Stimulated activated CD4-positive, alpha-beta T cell treated with anti-CD3 and anti-CD28 coated beads, Interleukin-12 subunit alpha, Interleukin-12 subunit beta, amount 100 ng/mL, for 48 hours (primary cell): ENCODE measurements at regions not wholly inside any gene's neighbourhood (a gene's known extent, or its start where the extent isn't known, plus 50 kb on each side); places are given as distances from the start of the nearest gene placed in this dataset.

Source experiments
- DNase-seq, 3 donors: peaks; one replicate each; pipeline ENCODE4 v3.0.0-alpha.2; 2020; ENCODE audit warnings: low read depth in 2 of 3, low spot score in 1 of 3

GRCh38 chr13:22220151-22221135 lies 549.6 kb downstream of the FGF9 start:
- no peak for DNase-seq

- no peak for DNase-seq
Observed at GRCh38 chr13:22223411-22223810, 552.5 kb downstream of the FGF9 start.

- no peak for DNase-seq
Observed at GRCh38 chr13:22226086-22226485, 555.2 kb downstream of the FGF9 start.

- no peak for DNase-seq
Observed at GRCh38 chr13:22227895-22228294, 557.0 kb downstream of the FGF9 start.

GRCh38 chr13:22229916-22230315 lies 559.0 kb downstream of the FGF9 start:
- DNase-seq, result no peak

- no peak for DNase-seq
Observed at GRCh38 chr13:22232186-22232585, 561.3 kb downstream of the FGF9 start.

GRCh38 chr13:22235285-22235949 lies 564.5 kb downstream of the FGF9 start:
- DNase-seq, result no peak

- DNase-seq, result no peak
Observed at GRCh38 chr13:22235950-22236290, 565.0 kb downstream of the FGF9 start.

- no peak for DNase-seq
Observed at GRCh38 chr13:22238269-22238668, 567.4 kb downstream of the FGF9 start.

- DNase-seq, result no peak
Observed at GRCh38 chr13:22240716-22241115, 569.8 kb downstream of the FGF9 start.

GRCh38 chr13:22243469-22244163 lies 572.7 kb downstream of the FGF9 start:
- no peak for DNase-seq

GRCh38 chr13:22252281-22252830 lies 581.5 kb downstream of the FGF9 start:
- no peak for DNase-seq

- no peak for DNase-seq
Observed at GRCh38 chr13:22253107-22253506, 582.2 kb downstream of the FGF9 start.

- no peak for DNase-seq
Observed at GRCh38 chr13:22256111-22256639, 585.3 kb downstream of the FGF9 start.

GRCh38 chr13:22262001-22262885 lies 591.4 kb downstream of the FGF9 start:
- DNase-seq, result no peak

GRCh38 chr13:22263185-22263584 lies 592.3 kb downstream of the FGF9 start:
- no peak for DNase-seq

- DNase-seq, result no peak
Observed at GRCh38 chr13:22265563-22265962, 594.7 kb downstream of the FGF9 start.

GRCh38 chr13:22270881-22271280 lies 600.0 kb downstream of the FGF9 start:
- no peak for DNase-seq

GRCh38 chr13:22271903-22272302 lies 601.0 kb downstream of the FGF9 start:
- DNase-seq, result no peak

GRCh38 chr13:22275393-22275792 lies 604.5 kb downstream of the FGF9 start:
- DNase-seq, result no peak
